H9 (cell line): ENCODE measurements at regions not wholly inside any gene's neighbourhood (a gene's known extent, or its start where the extent isn't known, plus 50 kb on each side); places are given as distances from the start of the nearest gene placed in this dataset.

Experiments
- DNase-seq: peaks from one replicate; pipeline ENCODE4 v3.0.0-alpha.2; 2017
- H2AFZ ChIP-seq: one replicate; pipeline ENCODE4 v1.6.1; 2013; ENCODE audit warnings: mild to moderate bottlenecking, low read length, control low read depth, moderate library complexity
- H2AK5ac ChIP-seq: 2 replicates; pipeline ENCODE4 v1.6.1; 2013; ENCODE audit warnings: low read length, control low read depth, mixed read lengths; ENCODE audit not compliant: insufficient read length
- H2BK120ac ChIP-seq: one replicate; pipeline ENCODE4 v1.6.1; 2013; ENCODE audit warnings: low read depth, mild to moderate bottlenecking, low read length, control low read depth, inconsistent platforms; ENCODE audit not compliant: poor library complexity, severe bottlenecking
- H2BK12ac ChIP-seq: 2 replicates; pipeline ENCODE4 v1.6.1; 2013; ENCODE audit warnings: low read length, control low read depth, mixed read lengths, low read depth; ENCODE audit not compliant: insufficient read length
- H2BK15ac ChIP-seq: 2 replicates; pipeline ENCODE4 v1.6.1; 2013; ENCODE audit warnings: low read depth, low read length, control low read depth
- H2BK20ac ChIP-seq: one replicate; pipeline ENCODE4 v1.6.1; 2013; ENCODE audit warnings: low read depth, mild to moderate bottlenecking, low read length, control low read depth, inconsistent platforms; ENCODE audit not compliant: poor library complexity, severe bottlenecking
- H2BK5ac ChIP-seq: 2 replicates; pipeline ENCODE4 v1.6.1; 2013; ENCODE audit warnings: low read length, control low read depth, mixed read lengths; ENCODE audit not compliant: insufficient read length
- H3K14ac ChIP-seq: 2 replicates; pipeline ENCODE4 v1.6.1; 2013; ENCODE audit warnings: low read length, control low read depth; ENCODE audit not compliant: insufficient read depth
- H3K18ac ChIP-seq: 2 replicates; pipeline ENCODE4 v1.6.1; 2013; ENCODE audit warnings: low read depth, mild to moderate bottlenecking, mixed read lengths, low read length, control low read depth; ENCODE audit not compliant: insufficient read length
- H3K23ac ChIP-seq: 2 replicates; pipeline ENCODE4 v1.6.1; 2013; ENCODE audit warnings: low read length, control low read depth, mixed read lengths, low read depth; ENCODE audit not compliant: insufficient read length
- H3K23me2 ChIP-seq: 2 replicates; pipeline ENCODE4 v1.6.1; 2013; ENCODE audit warnings: low read depth, mild to moderate bottlenecking, mixed read lengths, low read length, control low read depth; ENCODE audit not compliant: insufficient read length, poor library complexity, severe bottlenecking
- H3K27ac ChIP-seq: 2 replicates; pipeline ENCODE4 v1.5.1; 2013; ENCODE audit warnings: low read length, control low read depth, mixed read lengths, low read depth; ENCODE audit not compliant: insufficient read length
- H3K27me3 ChIP-seq: 2 replicates; pipeline ENCODE4 v1.6.1; 2013; ENCODE audit warnings: low read length, control low read depth, inconsistent platforms; ENCODE audit not compliant: insufficient read depth
- H3K4ac ChIP-seq: 2 replicates; pipeline ENCODE4 v1.6.1; 2013; ENCODE audit warnings: low read depth, mild to moderate bottlenecking, control low read depth, inconsistent platforms, low read length, moderate library complexity
- H3K4me1 ChIP-seq: 2 replicates; pipeline ENCODE4 v1.6.1; 2013; ENCODE audit warnings: low read length, control low read depth, inconsistent platforms; ENCODE audit not compliant: insufficient read depth
- H3K4me2 ChIP-seq: 2 replicates; pipeline ENCODE4 v1.6.1; 2013; ENCODE audit warnings: low read length, control low read depth, mixed read lengths; ENCODE audit not compliant: insufficient read length, insufficient read depth
- H3K56ac ChIP-seq: 2 replicates; pipeline ENCODE4 v1.6.1; 2013; ENCODE audit warnings: low read depth, mild to moderate bottlenecking, mixed read lengths, low read length, control low read depth; ENCODE audit not compliant: insufficient read length
- H3K79me1 ChIP-seq: 2 replicates; pipeline ENCODE4 v1.6.1; 2013; ENCODE audit warnings: low read depth, mild to moderate bottlenecking, moderate library complexity, low read length, control low read depth, inconsistent platforms; ENCODE audit not compliant: insufficient read depth, poor library complexity, severe bottlenecking
- H3K79me2 ChIP-seq: 2 replicates; pipeline ENCODE4 v1.6.1; 2013; ENCODE audit warnings: low read length, control low read depth, inconsistent platforms; ENCODE audit not compliant: insufficient read depth
- H3K9ac ChIP-seq: 2 replicates; pipeline ENCODE4 v1.6.1; 2013; ENCODE audit warnings: low read length, control low read depth, mixed read lengths; ENCODE audit not compliant: insufficient read length; ENCODE audit errors: extremely low read depth
- H3K9me3 ChIP-seq: one replicate; pipeline ENCODE4 v1.6.1; 2013; ENCODE audit warnings: low read depth, low read length, inconsistent platforms; ENCODE audit not compliant: control insufficient read depth
- H3T11ph ChIP-seq: one replicate; pipeline ENCODE4 v1.6.1; 2013; ENCODE audit warnings: mild to moderate bottlenecking, low read length, control low read depth, inconsistent platforms
- H4K20me1 ChIP-seq: one replicate; pipeline ENCODE4 v1.6.1; 2013; ENCODE audit not compliant: control insufficient read depth, insufficient read length, insufficient read depth
- H4K5ac ChIP-seq: 2 replicates; pipeline ENCODE4 v1.6.1; 2013; ENCODE audit warnings: low read depth, mild to moderate bottlenecking, mixed read lengths, low read length, control low read depth; ENCODE audit not compliant: insufficient read length
- H4K8ac ChIP-seq: replicated peaks from 2 replicates; pipeline ENCODE4 v1.6.1; 2013; ENCODE audit warnings: low read length, control low read depth, mixed read lengths, low read depth; ENCODE audit not compliant: insufficient read length
- H4K91ac ChIP-seq: 2 replicates; pipeline ENCODE4 v1.6.1; 2013; ENCODE audit warnings: low read depth, mild to moderate bottlenecking, moderate library complexity, mixed read lengths, low read length, control low read depth; ENCODE audit not compliant: insufficient read length
- H3K27ac Mint-ChIP-seq, 3 experiments: 2 replicates in 2 of 3; 3 replicates in 1 of 3; pipeline ENCODE4 v1.8.0; 2020 to 2021; ENCODE audit warnings: mixed read lengths in 3 of 3, mild to moderate bottlenecking in 1 of 3, moderate library complexity in 1 of 3
- H3K27me3 Mint-ChIP-seq: 2 replicates; pipeline ENCODE4 v1.8.0; 2021; ENCODE audit warnings: low read depth, mild to moderate bottlenecking, moderate library complexity, mixed read lengths
- H3K36me3 Mint-ChIP-seq, 3 experiments: 2 replicates in 2 of 3; 3 replicates in 1 of 3; pipeline ENCODE4 v1.8.0; 2020 to 2021; ENCODE audit warnings: low read depth in 3 of 3, mixed read lengths in 3 of 3; ENCODE audit not compliant: insufficient read depth in 1 of 3
- H3K4me1 Mint-ChIP-seq, 2 experiments: 2 replicates each; pipeline ENCODE4 v1.8.0; 2020; ENCODE audit warnings: mixed read lengths in 2 of 2
- H3K4me3 Mint-ChIP-seq, 2 experiments: 2 replicates in 1 of 2; 3 replicates in 1 of 2; pipeline ENCODE4 v1.8.0; 2020 to 2021; ENCODE audit warnings: mild to moderate bottlenecking in 2 of 2, mixed read lengths in 2 of 2, moderate library complexity in 1 of 2
- H3K9me3 Mint-ChIP-seq, 2 experiments: 2 replicates in 1 of 2; 3 replicates in 1 of 2; pipeline ENCODE4 v1.8.0; 2020; ENCODE audit warnings: mild to moderate bottlenecking in 2 of 2, mixed read lengths in 2 of 2, moderate library complexity in 1 of 2
- WGBS: extraction: QIAGEN DNeasy Blood & Tissue Kit; methylation state at CpG from one replicate; pipeline ENCODE4 v1.1.7; 2013; ENCODE audit warnings: missing lambda C conversion rate, low lambda C conversion rate, mixed read lengths; ENCODE audit not compliant: insufficient read length; ENCODE audit errors: extremely low coverage; 5-methylcytosine and 5-hydroxymethylcytosine counted together
- TF ChIP-seq, protein P1 (sequence below): fragments of 200-600 bp; sonication (generic); conservative IDR thresholded peaks from 3 replicates; pipeline ENCODE4 v1.8.0; 2021; ENCODE audit warnings: antibody characterized with exemption, mild to moderate bottlenecking

DNA sequence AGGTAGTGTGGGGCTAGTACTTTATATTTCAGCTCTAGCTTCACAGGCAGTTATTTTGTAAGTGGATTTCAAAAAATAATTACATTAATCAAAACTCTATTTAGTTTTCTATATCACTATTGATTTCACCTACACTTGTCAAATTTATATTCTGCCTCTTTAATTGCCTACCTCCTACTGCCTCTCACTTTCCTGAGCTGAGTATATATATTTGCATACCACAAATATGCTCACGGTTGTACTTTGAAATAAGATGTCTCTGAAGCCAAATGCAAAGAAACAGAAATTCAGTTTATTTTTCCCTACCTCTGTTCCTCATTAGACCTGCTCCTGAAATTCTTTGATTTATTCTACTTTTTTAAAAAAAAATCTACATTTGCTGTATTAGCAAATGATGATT is 309.3 kb upstream of the TGFBR2 start:
- Histone ChIP-seq H2BK5ac (no peak overlapping the region), H3K23ac (no peak overlapping the region), H4K5ac (no peak overlapping the region), H3K27ac (no peak overlapping the region), H4K91ac (no peak overlapping the region), H3K79me1 (no peaks in the 10 kb centered on the region), H3K56ac (no peak overlapping the region), H3T11ph (no peak overlapping the region), H3K14ac (no peak overlapping the region), H2BK12ac (no peak overlapping the region), H3K4me2 (no peak overlapping the region), H4K8ac (no peak overlapping the region), H3K4me1 (no peaks in the 10 kb centered on the region; the same call in 1 of the 2 replicates), H3K18ac (no peak overlapping the region), H3K9me3 (no peaks in the 10 kb centered on the region), H3K27me3 (no peaks in the 10 kb centered on the region), H2BK120ac (no peak overlapping the region), H2AK5ac (no peak overlapping the region), H4K20me1 (no peaks in the 10 kb centered on the region), H2BK20ac (no peak overlapping the region), H3K4ac (no peak overlapping the region), H3K23me2 (no peaks in the 10 kb centered on the region), H2AFZ (no peak overlapping the region), H3K9ac (no peak overlapping the region), H3K79me2 (no peaks in the 10 kb centered on the region), H2BK15ac (no peak overlapping the region)
- no peak for DNase-seq
- Mint-ChIP-seq H3K36me3 (no peaks in the 10 kb centered on the region), H3K27ac (no peak overlapping the region), H3K27me3 (no peaks in the 10 kb centered on the region), H3K4me3 (no peak overlapping the region), H3K4me1 (peaks cover 18 to 20% of the 10 kb centered on the region in 2 experiments), H3K9me3 (no peaks in the 10 kb centered on the region; a peak in 1 of 5 replicates)
- WGBS = no CpG with 5 or more reads among the region's 1 CpG
- TF ChIP-seq, protein P1, sequence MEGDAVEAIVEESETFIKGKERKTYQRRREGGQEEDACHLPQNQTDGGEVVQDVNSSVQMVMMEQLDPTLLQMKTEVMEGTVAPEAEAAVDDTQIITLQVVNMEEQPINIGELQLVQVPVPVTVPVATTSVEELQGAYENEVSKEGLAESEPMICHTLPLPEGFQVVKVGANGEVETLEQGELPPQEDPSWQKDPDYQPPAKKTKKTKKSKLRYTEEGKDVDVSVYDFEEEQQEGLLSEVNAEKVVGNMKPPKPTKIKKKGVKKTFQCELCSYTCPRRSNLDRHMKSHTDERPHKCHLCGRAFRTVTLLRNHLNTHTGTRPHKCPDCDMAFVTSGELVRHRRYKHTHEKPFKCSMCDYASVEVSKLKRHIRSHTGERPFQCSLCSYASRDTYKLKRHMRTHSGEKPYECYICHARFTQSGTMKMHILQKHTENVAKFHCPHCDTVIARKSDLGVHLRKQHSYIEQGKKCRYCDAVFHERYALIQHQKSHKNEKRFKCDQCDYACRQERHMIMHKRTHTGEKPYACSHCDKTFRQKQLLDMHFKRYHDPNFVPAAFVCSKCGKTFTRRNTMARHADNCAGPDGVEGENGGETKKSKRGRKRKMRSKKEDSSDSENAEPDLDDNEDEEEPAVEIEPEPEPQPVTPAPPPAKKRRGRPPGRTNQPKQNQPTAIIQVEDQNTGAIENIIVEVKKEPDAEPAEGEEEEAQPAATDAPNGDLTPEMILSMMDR = no peak
